NCI-H128 (cell line): ENCODE measurements at regions not wholly inside any gene's neighbourhood (a gene's known extent, or its start where the extent isn't known, plus 50 kb on each side); places are given as distances from the start of the nearest gene placed in this dataset.

Experiments
- DNase-seq: peaks from one replicate; lab custom pipeline; 2025; ENCODE audit not compliant: unreplicated experiment; lab: John Stamatoyannopoulos, UW

- no peak for DNase-seq
These were observed 49.9 kb downstream of the SYNE3 start for GRCh38 chr14:95466506-95466905.

GRCh38 chr14:95465936-95466335, 50.5 kb downstream of the SYNE3 start:
- DNase-seq = no peak

GRCh38 chr14:95465358-95465757, 51.1 kb downstream of the SYNE3 start:
- no peak for DNase-seq

- DNase-seq = no peak
These were observed 51.9 kb downstream of the SYNE3 start for GRCh38 chr14:95464514-95464913.

GRCh38 chr14:95464103-95464502, 52.3 kb downstream of the SYNE3 start:
- DNase-seq = no peak

- DNase-seq = peak; percentile 50
These were observed 53.1 kb downstream of the SYNE3 start for GRCh38 chr14:95463171-95463901.

GRCh38 chr14:95462491-95462890, 54.0 kb downstream of the SYNE3 start:
- no peak for DNase-seq

GRCh38 chr14:95460647-95461478, 55.6 kb downstream of the SYNE3 start:
- DNase-seq = peak; percentile 44

GRCh38 chr14:95458906-95459305, 57.5 kb downstream of the SYNE3 start:
- no peak for DNase-seq

GRCh38 chr14:95458459-95458858, 58.0 kb downstream of the SYNE3 start:
- no peak for DNase-seq

GRCh38 chr14:95456281-95456680, 60.2 kb downstream of the SYNE3 start:
- DNase-seq = no peak

GRCh38 chr14:95455246-95455645, 61.2 kb downstream of the SYNE3 start:
- DNase-seq = no peak

GRCh38 chr14:95453713-95453980, 62.8 kb downstream of the SYNE3 start:
- no peak for DNase-seq

- DNase-seq = no peak
These were observed 63.3 kb downstream of the SYNE3 start for GRCh38 chr14:95452893-95453712.

GRCh38 chr14:95452176-95452892, 64.1 kb downstream of the SYNE3 start:
- no peak for DNase-seq

- DNase-seq = no peak
These were observed 67.3 kb downstream of the SYNE3 start for GRCh38 chr14:95449131-95449530.

GRCh38 chr14:95446470-95446869, 70.0 kb downstream of the SYNE3 start:
- DNase-seq = no peak

GRCh38 chr14:95445676-95446075, 70.8 kb downstream of the SYNE3 start:
- no peak for DNase-seq

GRCh38 chr14:95445161-95445560, 71.3 kb downstream of the SYNE3 start:
- no peak for DNase-seq

- DNase-seq = no peak
These were observed 72.0 kb downstream of the SYNE3 start for GRCh38 chr14:95444132-95445129.
